PC-9 (cell line): ENCODE measurements at regions not wholly inside any gene's neighbourhood (a gene's known extent, or its start where the extent isn't known, plus 50 kb on each side); places are given as distances from the start of the nearest gene placed in this dataset.

Experiments
- BruUV-seq: library from RNA; stranded (reverse); fragments of 400-500 nt; replicated peaks from 2 replicates; lab custom pipeline; 2021; lab: Mats Ljungman, UMichigan
- CTCF ChIA-PET: fragments of 300-600 bp; sonication (Branson Sonifier 250); formaldehyde crosslinking; loops from one replicate; lab custom pipeline; 2022; ENCODE audit warnings: antibody characterized with exemption; lab: Charles Lee
- POLR2A ChIA-PET: fragments of 300-600 bp; sonication (Branson Sonifier 250); formaldehyde crosslinking; loops from one replicate; lab custom pipeline; 2022; ENCODE audit warnings: antibody characterized with exemption; ENCODE audit not compliant: unreplicated experiment; lab: Charles Lee
- DNase-seq, 2 experiments: peaks; one replicate each; pipeline versions ENCODE4 v3.0.0 to v3.0.0-alpha.2; 2015 to 2022; ENCODE audit warnings: mixed read lengths in 1 of 2
- H2AFZ ChIP-seq: fragments of 200-600 bp; sonication (generic); 2 replicates; pipeline ENCODE4 v1.8.1; 2017; ENCODE audit warnings: antibody characterized with exemption
- H3F3A ChIP-seq: fragments of 200-600 bp; sonication (generic); 2 replicates; pipeline ENCODE4 v1.8.1; 2017; ENCODE audit warnings: antibody characterized with exemption, mild to moderate bottlenecking, low read depth; ENCODE audit not compliant: insufficient read depth
- H3K27ac ChIP-seq: fragments of 200-600 bp; sonication (generic); 2 replicates; pipeline ENCODE4 v1.6.1; 2016; ENCODE audit warnings: mixed run types
- H3K27me3 ChIP-seq: fragments of 200-600 bp; sonication (generic); 2 replicates; pipeline ENCODE4 v1.6.1; 2016; ENCODE audit warnings: low read depth, mixed run types; ENCODE audit not compliant: insufficient read depth
- H3K36me3 ChIP-seq: fragments of 200-600 bp; sonication (generic); 2 replicates; pipeline ENCODE4 v1.6.1; 2016; ENCODE audit warnings: low read depth, mixed run types
- H3K4me1 ChIP-seq: fragments of 200-600 bp; sonication (generic); replicated peaks from 2 replicates; pipeline ENCODE4 v1.6.1; 2016; ENCODE audit warnings: mixed run types; ENCODE audit not compliant: insufficient read depth
- H3K4me2 ChIP-seq: fragments of 200-600 bp; sonication (generic); 2 replicates; pipeline ENCODE4 v1.6.1; 2017; ENCODE audit warnings: mixed run types
- H3K4me3 ChIP-seq: fragments of 200-600 bp; sonication (generic); 2 replicates; pipeline ENCODE4 v1.6.1; 2016; ENCODE audit warnings: mixed run types
- H3K79me2 ChIP-seq: fragments of 200-600 bp; sonication (generic); 2 replicates; pipeline ENCODE4 v1.6.1; 2017; ENCODE audit warnings: low read depth, mixed run types
- H3K9me2 ChIP-seq: fragments of 200-600 bp; sonication (generic); 2 replicates; pipeline ENCODE4 v1.8.1; 2017; ENCODE audit warnings: mild to moderate bottlenecking; ENCODE audit not compliant: insufficient read depth
- H3K9me3 ChIP-seq: fragments of 200-600 bp; sonication (generic); 2 replicates; pipeline ENCODE4 v1.8.1; 2016; ENCODE audit warnings: low read depth; ENCODE audit not compliant: insufficient read depth
- H4K20me1 ChIP-seq: fragments of 200-600 bp; sonication (generic); 2 replicates; pipeline ENCODE4 v1.8.1; 2017; ENCODE audit not compliant: insufficient read depth
- EZH2 ChIP-seq: fragments of 200-600 bp; sonication (generic); IDR thresholded peaks from 2 replicates; pipeline ENCODE4 v1.8.0; 2017; ENCODE audit warnings: antibody characterized with exemption, low read depth
- intact Hi-C: fragments of 100-400 bp; cut with micrococcal nuclease; formaldehyde crosslinking; loops from one replicate; pipeline ENCODE4 v1.10.0; 2022; ENCODE audit not compliant: unreplicated experiment
- TF ChIP-seq, protein P1 (sequence below): fragments of 200-600 bp; sonication (generic); conservative IDR thresholded peaks from 2 replicates; pipeline ENCODE4 v1.6.1; 2017; ENCODE audit warnings: mixed run types, antibody characterized with exemption, mild to moderate bottlenecking, moderate library complexity

- Histone ChIP-seq H3F3A (no peaks in the 10 kb centered on the region), H4K20me1 (no peaks in the 10 kb centered on the region), H2AFZ (no peak overlapping the region), H3K9me3 (no peaks in the 10 kb centered on the region), H3K79me2 (no peaks in the 10 kb centered on the region), H3K4me1 (no peaks in the 10 kb centered on the region), H3K9me2 (no peaks in the 10 kb centered on the region), H3K27me3 (no peaks in the 10 kb centered on the region), H3K27ac (no peak overlapping the region), H3K36me3 (no peaks in the 10 kb centered on the region), H3K4me3 (no peak overlapping the region), H3K4me2 (no peak overlapping the region)
- ChIA-PET POLR2A (no interaction called here), CTCF (no interaction called here)
- no TSS peak for BruUV-seq
- intact Hi-C loops = no loop called here
- DNase-seq = no peak
- no peak for TF ChIP-seq EZH2
- TF ChIP-seq, protein P1, sequence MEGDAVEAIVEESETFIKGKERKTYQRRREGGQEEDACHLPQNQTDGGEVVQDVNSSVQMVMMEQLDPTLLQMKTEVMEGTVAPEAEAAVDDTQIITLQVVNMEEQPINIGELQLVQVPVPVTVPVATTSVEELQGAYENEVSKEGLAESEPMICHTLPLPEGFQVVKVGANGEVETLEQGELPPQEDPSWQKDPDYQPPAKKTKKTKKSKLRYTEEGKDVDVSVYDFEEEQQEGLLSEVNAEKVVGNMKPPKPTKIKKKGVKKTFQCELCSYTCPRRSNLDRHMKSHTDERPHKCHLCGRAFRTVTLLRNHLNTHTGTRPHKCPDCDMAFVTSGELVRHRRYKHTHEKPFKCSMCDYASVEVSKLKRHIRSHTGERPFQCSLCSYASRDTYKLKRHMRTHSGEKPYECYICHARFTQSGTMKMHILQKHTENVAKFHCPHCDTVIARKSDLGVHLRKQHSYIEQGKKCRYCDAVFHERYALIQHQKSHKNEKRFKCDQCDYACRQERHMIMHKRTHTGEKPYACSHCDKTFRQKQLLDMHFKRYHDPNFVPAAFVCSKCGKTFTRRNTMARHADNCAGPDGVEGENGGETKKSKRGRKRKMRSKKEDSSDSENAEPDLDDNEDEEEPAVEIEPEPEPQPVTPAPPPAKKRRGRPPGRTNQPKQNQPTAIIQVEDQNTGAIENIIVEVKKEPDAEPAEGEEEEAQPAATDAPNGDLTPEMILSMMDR = no peak
These were observed 155.6 kb upstream of the PWP1 start for GRCh38 chr12:107529991-107530390.

GRCh38 chr12:107530701-107531100, 154.9 kb upstream of the PWP1 start:
- intact Hi-C loops = no loop called here
- Histone ChIP-seq H3K27me3 (no peaks in the 10 kb centered on the region), H2AFZ (no peak overlapping the region), H3K79me2 (no peaks in the 10 kb centered on the region), H3F3A (no peaks in the 10 kb centered on the region), H3K9me3 (no peaks in the 10 kb centered on the region), H3K9me2 (no peaks in the 10 kb centered on the region), H3K36me3 (no peaks in the 10 kb centered on the region), H4K20me1 (no peaks in the 10 kb centered on the region), H3K4me2 (no peak overlapping the region), H3K4me1 (no peaks in the 10 kb centered on the region), H3K4me3 (no peak overlapping the region), H3K27ac (no peak overlapping the region)
- no TSS peak for BruUV-seq
- ChIA-PET POLR2A (no interaction called here), CTCF (no interaction called here)
- DNase-seq = no peak
- no peak for TF ChIP-seq EZH2
- TF ChIP-seq, protein P1 = no peak

DNA sequence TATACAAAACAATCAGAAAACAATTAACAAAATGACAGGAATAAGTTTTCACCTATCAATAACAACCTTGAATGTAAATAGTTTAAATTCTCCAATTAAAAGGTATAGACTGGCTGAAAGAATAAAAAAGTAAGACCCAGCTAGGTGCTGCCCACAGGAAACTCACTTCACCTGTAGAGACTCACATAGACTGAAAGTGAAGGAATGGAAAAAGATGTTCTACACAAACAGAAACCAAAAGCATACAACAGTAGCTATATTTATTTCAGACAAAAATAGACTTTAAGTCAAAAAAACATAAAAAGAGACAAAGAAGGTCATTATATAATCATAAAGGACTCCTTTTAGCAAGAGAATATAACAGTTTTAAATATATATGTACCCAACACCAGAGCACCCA, 152.4 kb upstream of the PWP1 start:
- H3K4me2 ChIP-seq = no peak overlapping the region
- H3K27ac ChIP-seq = no peak overlapping the region
- H3K4me1 ChIP-seq = no peaks in the 10 kb centered on the region
- DNase-seq = no peak
- H3K27me3 ChIP-seq = no peaks in the 10 kb centered on the region
- no peaks in the 10 kb centered on the region for H4K20me1 ChIP-seq
- H3F3A ChIP-seq = no peaks in the 10 kb centered on the region
- H3K79me2 ChIP-seq = no peaks in the 10 kb centered on the region
- H2AFZ ChIP-seq = no peak overlapping the region
- no peaks in the 10 kb centered on the region for H3K9me3 ChIP-seq
- no peaks in the 10 kb centered on the region for H3K9me2 ChIP-seq
- intact Hi-C loops = no loop called here
- TF ChIP-seq EZH2 = no peak
- TF ChIP-seq, protein P1 = no peak
- H3K36me3 ChIP-seq = no peaks in the 10 kb centered on the region
- ChIA-PET POLR2A (no interaction called here), CTCF (no interaction called here)
- no peak overlapping the region for H3K4me3 ChIP-seq
- no TSS peak for BruUV-seq
